ENCODE measurements at regions not wholly inside any gene's neighbourhood (a gene's known extent, or its start where the extent isn't known, plus 50 kb on each side); places are given as distances from the start of the nearest gene placed in this dataset.

GRCh38 chr18:45350404-45351156, 264.7 kb upstream of the SLC14A2 start:
- intact Hi-C loops (cut with micrococcal nuclease) = no loop called here

More at GRCh38 chr18:45350404-45351156, 264.7 kb upstream of the SLC14A2 start:
- no TSS peak for BruUV-seq (replicated peaks)
- DNase-seq (ENCODE audit: low read depth, low spot score) (no peak), FAIRE-seq (no peak)
- Histone ChIP-seq H3K36me3 (ENCODE audit: control insufficient read depth in 2 of 2, extremely low read depth in 1 of 2, insufficient read depth in 2 of 2, low read length in 2 of 2) (no peaks in the 10 kb centered on the region), H3K79me2 (ENCODE audit: control insufficient read depth, insufficient read depth, low read length) (no peaks in the 10 kb centered on the region), H3K4me3 (replicated peaks in 1 of 3; ENCODE audit: insufficient read depth in 1 of 3, low read depth in 1 of 3, low read length in 3 of 3) (no peak overlapping the region), H3K9me3 (replicated peaks; ENCODE audit: control insufficient read depth, insufficient read depth, low read length) (no peaks in the 10 kb centered on the region), H3K27ac (ENCODE audit: insufficient read depth, low read depth, low read length) (no peak overlapping the region), H3K9me1 (replicated peaks; ENCODE audit: control insufficient read depth, extremely low read depth, insufficient read depth, low read length) (no peaks in the 10 kb centered on the region), H2AFZ (ENCODE audit: low read depth, low read length) (no peak overlapping the region), H4K20me1 (replicated peaks; ENCODE audit: control insufficient read depth, extremely low read depth, insufficient read depth, low read length) (no peaks in the 10 kb centered on the region), H3K4me1 (ENCODE audit: control insufficient read depth, extremely low read depth, insufficient read depth, low read length) (no peaks in the 10 kb centered on the region), H3K4me2 (ENCODE audit: insufficient read depth, low read length) (no peak overlapping the region), H3K9ac (replicated peaks; ENCODE audit: extremely low read depth, insufficient read depth, low read length) (no peak overlapping the region), H3K27me3 (ENCODE audit: control insufficient read depth in 2 of 2, insufficient read depth in 2 of 2, low read length in 2 of 2) (no peaks in the 10 kb centered on the region)
- dilution Hi-C loops (cut with MboI; ENCODE audit: extremely low pct_ligation_motif_present, low sequenced_read_pairs) = no loop called here
- POLR2A ChIA-PET = no interaction called here
- TF ChIP-seq POLR2A (IDR thresholded peaks at IDR 0.05; ENCODE audit: low read depth, low read length) (no peak), GATA2 (IDR thresholded peaks at IDR 0.05; ENCODE audit: insufficient read depth, insufficient read length, low read depth, low read length) (no peak), JUN (IDR thresholded peaks at IDR 0.05; ENCODE audit: borderline replicate concordance, insufficient read depth, insufficient read length, low read depth) (no peak), MAX (IDR thresholded peaks at IDR 0.05; ENCODE audit: insufficient read depth, insufficient read length) (no peak), CTCF (IDR thresholded peaks at IDR 0.05; ENCODE audit: extremely low read depth in 1 of 2, insufficient read depth in 1 of 2, low read depth in 1 of 2, low read length in 2 of 2) (no peak), EZH2 (IDR thresholded peaks at IDR 0.05; ENCODE audit: borderline replicate concordance, low read depth, low read length, severe bottlenecking) (no peak), MYC (IDR thresholded peaks at IDR 0.05; ENCODE audit: low read depth, low read length) (no peak), POLR2AphosphoS5 (IDR thresholded peaks at IDR 0.05; ENCODE audit: insufficient read depth, low read depth, low read length) (no peak), FOS (IDR thresholded peaks at IDR 0.05; ENCODE audit: borderline replicate concordance, insufficient read depth, low read length) (no peak)
- CTCF ChIA-PET = no interaction called here

Measured in endothelial cell of umbilical vein (primary cell).